CD8-positive, alpha-beta memory T cell (primary cell): ENCODE measurements at regions not wholly inside any gene's neighbourhood (a gene's known extent, or its start where the extent isn't known, plus 50 kb on each side); places are given as distances from the start of the nearest gene placed in this dataset.
A peak's percentile ranks its signal among the peaks of the same experiment; 100 is the strongest.

Experiments used
- CTCF ChIA-PET: fragments of 350-600 bp; sonication (Branson Sonifier 250); formaldehyde crosslinking; loops from one replicate; lab custom pipeline; 2021; ENCODE audit warnings: antibody characterized with exemption; lab: Charles Lee
- POLR2A ChIA-PET: fragments of 350-600 bp; sonication (Branson Sonifier 250); formaldehyde crosslinking; loops from one replicate; lab custom pipeline; 2021; ENCODE audit warnings: antibody characterized with exemption; lab: Charles Lee
- DNase-seq, 5 donors: peaks; one replicate each; pipeline versions ENCODE4 v3.0.0 to v3.0.0-alpha.2; 2020 to 2022; ENCODE audit warnings: mixed read lengths in 1 of 5
- H3K27ac ChIP-seq: one replicate; pipeline ENCODE4 v1.7.0; 2013; ENCODE audit warnings: low read depth, mild to moderate bottlenecking, low read length, moderate library complexity
- H3K27me3 ChIP-seq: 2 replicates; pipeline ENCODE4 v1.7.0; 2013; ENCODE audit warnings: low read length, mild to moderate bottlenecking; ENCODE audit not compliant: insufficient read depth, poor library complexity, severe bottlenecking
- H3K36me3 ChIP-seq: 2 replicates; pipeline ENCODE4 v1.7.0; 2013; ENCODE audit warnings: mild to moderate bottlenecking, low read length, moderate library complexity; ENCODE audit not compliant: insufficient read depth
- H3K4me1 ChIP-seq: 2 replicates; pipeline ENCODE4 v1.7.0; 2013; ENCODE audit warnings: mild to moderate bottlenecking, low read length, moderate library complexity; ENCODE audit not compliant: insufficient read depth
- H3K4me3 ChIP-seq: 2 replicates; pipeline ENCODE4 v1.7.0; 2013; ENCODE audit warnings: mild to moderate bottlenecking, low read length
- H3K9me3 ChIP-seq: 2 replicates; pipeline ENCODE4 v1.7.0; 2013; ENCODE audit warnings: mild to moderate bottlenecking, low read length
- H3K27ac Mint-ChIP-seq, 8 donors: one replicate each; pipeline ENCODE4 v1.8.0; 2020 to 2021; ENCODE audit warnings: mixed read lengths in 8 of 8, mild to moderate bottlenecking in 6 of 8, inconsistent platforms in 3 of 8, moderate library complexity in 3 of 8
- H3K27me3 Mint-ChIP-seq, 2 donors: one replicate each; pipeline ENCODE4 v1.8.0; 2020 to 2021; ENCODE audit warnings: mixed read lengths in 2 of 2, mild to moderate bottlenecking in 1 of 2, moderate library complexity in 1 of 2
- H3K36me3 Mint-ChIP-seq, 3 donors: one replicate each; pipeline ENCODE4 v1.8.0; 2020 to 2021; ENCODE audit warnings: mixed read lengths in 3 of 3, inconsistent platforms in 1 of 3, mild to moderate bottlenecking in 1 of 3
- H3K4me1 Mint-ChIP-seq, 3 donors: one replicate each; pipeline ENCODE4 v1.8.0; 2020 to 2021; ENCODE audit warnings: mixed read lengths in 3 of 3, inconsistent platforms in 1 of 3, mild to moderate bottlenecking in 1 of 3
- H3K4me3 Mint-ChIP-seq, 7 donors: one replicate each; pipeline ENCODE4 v1.8.0; 2020 to 2021; ENCODE audit warnings: mixed read lengths in 7 of 7, mild to moderate bottlenecking in 6 of 7, moderate library complexity in 4 of 7, inconsistent platforms in 2 of 7
- H3K9me3 Mint-ChIP-seq, 5 donors: one replicate each; pipeline ENCODE4 v1.8.0; 2020 to 2022; ENCODE audit warnings: mixed read lengths in 5 of 5, mild to moderate bottlenecking in 3 of 5, moderate library complexity in 2 of 5, inconsistent platforms in 1 of 5

DNA sequence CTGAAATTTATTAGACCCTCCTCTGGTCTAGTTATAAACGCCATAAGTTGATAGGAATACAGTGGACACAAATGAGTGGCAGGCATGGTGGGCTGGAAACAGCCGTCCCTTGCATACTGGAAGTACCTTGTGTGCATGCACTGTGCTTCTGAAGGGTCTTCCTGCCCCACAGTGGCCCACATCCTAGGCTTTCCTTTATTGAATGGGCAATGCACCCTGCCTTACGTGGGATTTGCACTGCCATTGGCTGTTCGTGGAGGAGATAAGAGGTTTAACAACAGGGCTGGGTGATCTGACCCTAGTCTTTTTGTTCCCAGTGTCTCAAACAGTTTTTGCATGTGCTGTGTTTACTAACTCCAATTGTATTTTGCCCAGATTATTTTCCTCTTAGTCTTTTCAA lies 480.8 kb downstream of the GADD45G start:
- H3K4me1 ChIP-seq: no peaks in the 10 kb centered on the region
- H3K27ac Mint-ChIP-seq: no peak overlapping the region
- no peak overlapping the region for H3K4me3 ChIP-seq
- H3K36me3 ChIP-seq: no peaks in the 10 kb centered on the region
- ChIA-PET CTCF (no interaction called here), POLR2A (no interaction called here)
- no peaks in the 10 kb centered on the region for H3K9me3 Mint-ChIP-seq
- H3K27me3 ChIP-seq: no peaks in the 10 kb centered on the region
- no peaks in the 10 kb centered on the region for H3K36me3 Mint-ChIP-seq
- no peaks in the 10 kb centered on the region for H3K9me3 ChIP-seq
- no peaks in the 10 kb centered on the region for H3K4me1 Mint-ChIP-seq
- H3K27me3 Mint-ChIP-seq: peaks cover 7 to 18% of the 10 kb centered on the region in 2 donors
- DNase-seq: no peak
- H3K4me3 Mint-ChIP-seq: no peak overlapping the region
- H3K27ac ChIP-seq: no peak overlapping the region

DNA sequence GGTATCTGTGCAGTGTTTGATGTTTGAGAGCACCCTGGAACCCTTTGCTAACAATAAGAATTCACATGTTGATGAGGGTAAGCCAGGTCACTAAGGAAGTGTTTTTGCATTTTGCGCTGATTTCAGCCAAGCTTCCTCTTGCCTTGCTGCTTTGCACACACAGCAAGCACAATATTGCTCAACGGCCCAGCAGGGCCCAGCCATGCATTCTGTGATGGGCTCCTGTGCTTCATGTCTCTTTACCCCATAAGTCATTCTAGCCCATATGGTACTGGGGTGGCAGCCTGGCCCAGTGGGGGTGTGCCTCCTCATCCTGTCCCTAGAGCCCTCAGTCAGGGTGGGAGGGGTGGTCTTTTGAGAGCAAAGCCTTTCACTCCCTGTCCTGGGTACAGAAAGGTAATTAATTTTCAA lies 481.3 kb downstream of the GADD45G start:
- Histone ChIP-seq H3K4me1 (no peaks in the 10 kb centered on the region), H3K9me3 (no peaks in the 10 kb centered on the region), H3K4me3 (no peak overlapping the region), H3K27ac (no peak overlapping the region), H3K27me3 (no peaks in the 10 kb centered on the region), H3K36me3 (no peaks in the 10 kb centered on the region)
- Mint-ChIP-seq H3K9me3 (no peaks in the 10 kb centered on the region), H3K27ac (no peak overlapping the region), H3K4me1 (no peaks in the 10 kb centered on the region), H3K27me3 (peaks cover 6 to 21% of the 10 kb centered on the region in 2 donors), H3K36me3 (no peaks in the 10 kb centered on the region), H3K4me3 (no peak overlapping the region)
- CTCF ChIA-PET: no interaction called here
- no peak for DNase-seq
- POLR2A ChIA-PET: no interaction called here

DNA sequence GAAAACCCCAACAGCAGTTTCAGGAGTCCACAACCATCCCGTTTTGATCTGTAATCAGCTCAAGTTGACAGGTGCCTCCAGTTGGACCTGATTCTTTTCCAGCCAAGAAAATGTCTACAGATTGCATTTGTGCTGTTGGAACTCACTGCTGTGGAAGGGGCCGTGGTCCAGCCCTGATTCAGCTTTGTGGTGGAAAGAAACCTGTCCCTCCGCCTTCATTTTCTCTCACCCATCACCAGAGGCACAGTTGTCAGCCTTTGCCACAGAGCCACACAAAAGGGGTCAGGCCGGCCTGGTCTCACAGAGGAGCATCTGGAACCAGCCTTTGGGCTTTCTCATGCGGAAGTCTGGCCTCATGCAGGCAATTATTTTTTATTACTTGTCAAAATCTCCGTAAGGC lies 483.6 kb downstream of the GADD45G start:
- Histone ChIP-seq H3K4me3 (no peak overlapping the region), H3K27ac (no peak overlapping the region), H3K27me3 (no peaks in the 10 kb centered on the region), H3K4me1 (peaks cover 13% of the 10 kb centered on the region), H3K36me3 (no peaks in the 10 kb centered on the region), H3K9me3 (no peaks in the 10 kb centered on the region)
- ChIA-PET POLR2A (no interaction called here), CTCF (no interaction called here)
- no peaks in the 10 kb centered on the region for H3K36me3 Mint-ChIP-seq
- peaks cover 9 to 29% of the 10 kb centered on the region in 2 donors for H3K27me3 Mint-ChIP-seq
- H3K4me1 Mint-ChIP-seq: peaks cover 7 to 15% (median 15%) of the 10 kb centered on the region in 3 donors
- DNase-seq: no peak
- no peak overlapping the region for H3K27ac Mint-ChIP-seq
- H3K4me3 Mint-ChIP-seq: no peak overlapping the region
- no peaks in the 10 kb centered on the region for H3K9me3 Mint-ChIP-seq

DNA sequence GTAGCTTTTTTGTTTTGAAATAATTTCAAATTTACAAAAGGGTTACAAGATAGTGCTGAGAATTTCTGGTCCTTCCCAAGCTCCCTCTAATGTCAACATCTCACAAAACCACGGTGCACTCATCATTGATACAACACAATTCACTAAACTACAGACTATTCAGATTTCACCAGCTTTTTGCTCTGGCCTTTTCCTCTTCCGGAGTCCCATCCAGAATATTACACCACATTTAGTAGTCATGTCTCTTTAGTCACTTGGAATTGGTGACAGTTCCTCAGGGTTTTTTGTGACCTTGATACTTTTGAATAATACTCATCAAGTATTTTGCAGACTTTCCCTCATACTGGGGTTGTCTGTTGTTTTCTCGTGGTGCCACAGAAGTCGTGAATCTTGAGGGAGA lies 484.0 kb downstream of the GADD45G start:
- Mint-ChIP-seq H3K4me1 (peaks cover 7 to 18% (median 17%) of the 10 kb centered on the region in 3 donors), H3K27me3 (peaks cover 10 to 33% of the 10 kb centered on the region in 2 donors), H3K36me3 (no peaks in the 10 kb centered on the region), H3K4me3 (no peak overlapping the region), H3K9me3 (no peaks in the 10 kb centered on the region), H3K27ac (no peak overlapping the region)
- DNase-seq: no peak
- no peak overlapping the region for H3K27ac ChIP-seq
- CTCF ChIA-PET: no interaction called here
- H3K9me3 ChIP-seq: no peaks in the 10 kb centered on the region
- H3K4me1 ChIP-seq: peaks cover 16% of the 10 kb centered on the region
- H3K4me3 ChIP-seq: no peak overlapping the region
- no peaks in the 10 kb centered on the region for H3K27me3 ChIP-seq
- no peaks in the 10 kb centered on the region for H3K36me3 ChIP-seq
- POLR2A ChIA-PET: no interaction called here

DNA sequence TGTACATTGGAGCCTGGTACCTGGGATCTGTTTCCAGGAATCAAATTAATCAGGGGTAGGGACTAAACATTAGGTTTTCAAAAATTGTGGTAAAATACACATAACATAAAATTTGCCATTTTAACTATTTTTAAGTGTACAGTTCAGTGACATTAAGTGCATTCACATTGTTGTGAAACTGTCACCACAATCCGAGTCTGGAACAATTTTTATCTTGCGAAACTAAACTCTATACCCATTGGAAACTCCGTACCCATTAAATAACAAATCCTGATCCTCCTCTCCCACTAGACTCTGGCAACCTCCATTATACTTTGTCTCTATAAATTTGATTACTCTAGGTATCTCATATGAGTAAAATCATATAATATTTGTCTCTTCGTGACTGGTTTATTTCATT lies 486.2 kb downstream of the GADD45G start:
- Mint-ChIP-seq H3K36me3 (no peaks in the 10 kb centered on the region), H3K9me3 (no peaks in the 10 kb centered on the region), H3K27ac (no peak overlapping the region), H3K27me3 (peaks cover 13 to 39% of the 10 kb centered on the region in 2 donors), H3K4me1 (peaks cover 7 to 19% (median 18%) of the 10 kb centered on the region in 3 donors), H3K4me3 (no peak overlapping the region)
- DNase-seq: no peak
- CTCF ChIA-PET: no interaction called here
- POLR2A ChIA-PET: no interaction called here
- Histone ChIP-seq H3K27ac (no peak overlapping the region), H3K4me1 (peaks cover 16% of the 10 kb centered on the region), H3K27me3 (no peaks in the 10 kb centered on the region), H3K36me3 (no peaks in the 10 kb centered on the region), H3K9me3 (no peaks in the 10 kb centered on the region), H3K4me3 (no peak overlapping the region)

DNA sequence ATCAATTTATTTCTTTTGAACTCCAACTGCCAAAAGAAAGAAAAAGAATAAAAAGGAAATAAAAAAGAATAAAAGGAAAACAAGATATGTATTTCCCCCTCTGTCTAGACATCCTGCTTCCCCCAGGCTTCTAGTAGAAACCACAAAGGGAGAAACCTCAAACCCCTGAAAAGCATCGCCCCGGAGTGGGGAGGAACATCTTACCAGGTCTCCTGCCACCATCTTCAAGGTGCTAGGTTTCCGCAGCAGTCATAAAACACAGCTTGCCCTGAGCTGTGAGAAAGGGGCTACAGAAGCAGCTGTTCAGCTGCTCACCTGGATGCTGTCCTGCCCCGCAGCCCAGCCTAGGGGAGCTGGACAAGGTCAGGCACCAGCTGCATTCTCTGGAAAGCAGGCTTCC lies 487.7 kb downstream of the GADD45G start:
- ChIA-PET POLR2A (no interaction called here), CTCF (no interaction called here)
- Histone ChIP-seq H3K27me3 (no peaks in the 10 kb centered on the region), H3K36me3 (no peaks in the 10 kb centered on the region), H3K27ac (no peak overlapping the region), H3K4me1 (peaks cover 16% of the 10 kb centered on the region), H3K4me3 (no peak overlapping the region), H3K9me3 (no peaks in the 10 kb centered on the region)
- Mint-ChIP-seq H3K4me1 (peaks cover 7 to 20% (median 18%) of the 10 kb centered on the region in 3 donors), H3K36me3 (no peaks in the 10 kb centered on the region), H3K27ac (no peak overlapping the region), H3K9me3 (no peaks in the 10 kb centered on the region), H3K27me3 (peaks cover 16 to 48% of the 10 kb centered on the region in 2 donors), H3K4me3 (no peak overlapping the region)
- DNase-seq: peak in 1 of 5 donors; percentile 31

DNA sequence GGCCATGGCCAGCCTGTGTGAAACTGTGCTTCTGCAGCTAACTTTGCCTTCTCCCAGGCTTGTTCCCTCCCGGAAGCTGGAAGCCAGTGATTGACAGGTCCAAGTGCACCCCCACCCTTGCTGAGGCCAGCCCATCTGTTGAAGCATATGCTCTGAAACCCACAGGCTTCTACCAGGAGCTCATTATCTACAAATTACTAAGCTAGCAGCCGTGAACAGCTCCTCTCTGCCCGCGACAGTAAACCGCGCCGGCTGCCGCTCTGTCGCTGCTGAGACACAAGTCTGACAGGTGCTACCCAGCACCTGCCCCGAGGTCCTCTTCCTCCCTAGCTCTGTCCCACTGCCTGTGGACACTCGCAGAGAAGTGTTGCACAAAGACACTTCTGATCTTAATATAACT lies 490.9 kb downstream of the GADD45G start:
- Mint-ChIP-seq H3K9me3 (no peaks in the 10 kb centered on the region), H3K4me1 (peaks cover 7 to 20% (median 18%) of the 10 kb centered on the region in 3 donors), H3K27ac (no peak overlapping the region), H3K4me3 (no peak overlapping the region), H3K27me3 (peaks cover 16 to 35% of the 10 kb centered on the region in 2 donors), H3K36me3 (no peaks in the 10 kb centered on the region)
- CTCF ChIA-PET: no interaction called here
- Histone ChIP-seq H3K27ac (no peak overlapping the region), H3K4me1 (peaks cover 16% of the 10 kb centered on the region), H3K4me3 (no peak overlapping the region), H3K27me3 (no peaks in the 10 kb centered on the region), H3K9me3 (no peaks in the 10 kb centered on the region), H3K36me3 (no peaks in the 10 kb centered on the region)
- POLR2A ChIA-PET: no interaction called here
- no peak for DNase-seq

DNA sequence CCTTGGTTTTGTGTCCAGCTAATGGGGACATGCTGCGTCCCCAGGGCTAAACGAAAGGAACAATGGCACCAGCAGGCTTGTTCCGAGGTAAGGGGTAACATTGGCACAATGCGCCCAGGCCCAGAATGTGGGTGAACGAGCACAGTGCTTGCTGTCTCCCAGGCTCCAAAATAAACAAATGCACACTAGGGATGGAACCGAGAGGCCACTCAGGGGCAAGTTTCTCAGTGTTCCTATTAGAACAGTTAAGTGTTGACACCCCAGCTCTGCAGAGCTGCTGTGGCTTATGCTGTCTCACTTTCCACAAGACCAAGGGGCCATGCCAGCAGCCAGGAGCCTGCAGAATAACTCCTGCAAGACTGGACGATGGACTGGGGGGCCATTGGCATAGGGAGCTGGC lies 492.4 kb downstream of the GADD45G start:
- H3K4me3 Mint-ChIP-seq: no peak overlapping the region
- POLR2A ChIA-PET: no interaction called here
- H3K9me3 Mint-ChIP-seq: no peaks in the 10 kb centered on the region
- CTCF ChIA-PET: interaction anchor here (1.8 kb wide), 1 partner anchor 499 kb away, joined by 4 read pairs; no protein-coding TSS in a partner anchor
- Histone ChIP-seq H3K27me3 (no peaks in the 10 kb centered on the region), H3K4me1 (peaks cover 14% of the 10 kb centered on the region), H3K27ac (no peak overlapping the region), H3K4me3 (no peak overlapping the region), H3K36me3 (no peaks in the 10 kb centered on the region), H3K9me3 (no peaks in the 10 kb centered on the region)
- peaks cover 13 to 23% of the 10 kb centered on the region in 2 donors for H3K27me3 Mint-ChIP-seq
- H3K27ac Mint-ChIP-seq: no peak overlapping the region
- H3K36me3 Mint-ChIP-seq: no peaks in the 10 kb centered on the region
- peaks cover 7 to 19% (median 16%) of the 10 kb centered on the region in 3 donors for H3K4me1 Mint-ChIP-seq
- DNase-seq: no peak
